ENCODE measurements at regions not wholly inside any gene's neighbourhood (a gene's known extent, or its start where the extent isn't known, plus 50 kb on each side); places are given as distances from the start of the nearest gene placed in this dataset.
"Not testable (repeated sequence)": the region's sequence is repeated elsewhere in the genome, so short reads cannot be mapped to it uniquely, and the experiment has no call there.

- H3K27ac Mint-ChIP-seq (ENCODE audit: unreplicated experiment) = no peak overlapping the region
- H3K4me3 Mint-ChIP-seq (ENCODE audit: unreplicated experiment) = no peak overlapping the region
- no peaks in the 10 kb centered on the region for H3K9me3 Mint-ChIP-seq (ENCODE audit: unreplicated experiment)
- DNase-seq (ENCODE audit: extremely low spot score, unreplicated experiment) = no peak
- H3K4me1 Mint-ChIP-seq (ENCODE audit: unreplicated experiment) = no peaks in the 10 kb centered on the region
- no peak for TF ChIP-seq CTCF (IDR thresholded peaks at IDR 0.05)
- H3K27me3 Mint-ChIP-seq (ENCODE audit: unreplicated experiment) = no peaks in the 10 kb centered on the region
- no peaks in the 10 kb centered on the region for H3K36me3 Mint-ChIP-seq (ENCODE audit: unreplicated experiment)
Observed at GRCh38 chr2:142285480-142285879, 154.7 kb upstream of the LRP1B start.

GRCh38 chr2:142284336-142284735 lies 153.5 kb upstream of the LRP1B start:
- not testable (repeated sequence) for H3K4me3 Mint-ChIP-seq (ENCODE audit: unreplicated experiment); H3K9me3 Mint-ChIP-seq (ENCODE audit: unreplicated experiment); H3K36me3 Mint-ChIP-seq (ENCODE audit: unreplicated experiment); H3K27ac Mint-ChIP-seq (ENCODE audit: unreplicated experiment); DNase-seq (ENCODE audit: extremely low spot score, unreplicated experiment); H3K4me1 Mint-ChIP-seq (ENCODE audit: unreplicated experiment); H3K27me3 Mint-ChIP-seq (ENCODE audit: unreplicated experiment)

GRCh38 chr2:142280831-142281230 lies 150.0 kb upstream of the LRP1B start:
- H3K4me1 Mint-ChIP-seq (ENCODE audit: unreplicated experiment) = no peaks in the 10 kb centered on the region
- DNase-seq (ENCODE audit: extremely low spot score, unreplicated experiment) = no peak
- no peak overlapping the region for H3K4me3 Mint-ChIP-seq (ENCODE audit: unreplicated experiment)
- peaks cover 5% of the 10 kb centered on the region for H3K36me3 Mint-ChIP-seq (ENCODE audit: unreplicated experiment)
- no peaks in the 10 kb centered on the region for H3K27me3 Mint-ChIP-seq (ENCODE audit: unreplicated experiment)
- no peak overlapping the region for H3K27ac Mint-ChIP-seq (ENCODE audit: unreplicated experiment)
- TF ChIP-seq CTCF (IDR thresholded peaks at IDR 0.05) = no peak
- peaks cover 8% of the 10 kb centered on the region for H3K9me3 Mint-ChIP-seq (ENCODE audit: unreplicated experiment)

GRCh38 chr2:142270990-142271389 lies 140.2 kb upstream of the LRP1B start:
- Mint-ChIP-seq H3K4me3 (ENCODE audit: unreplicated experiment) (no peak overlapping the region), H3K27me3 (ENCODE audit: unreplicated experiment) (no peaks in the 10 kb centered on the region), H3K36me3 (ENCODE audit: unreplicated experiment) (no peaks in the 10 kb centered on the region), H3K4me1 (ENCODE audit: unreplicated experiment) (no peaks in the 10 kb centered on the region), H3K27ac (ENCODE audit: unreplicated experiment) (no peak overlapping the region), H3K9me3 (ENCODE audit: unreplicated experiment) (no peaks in the 10 kb centered on the region)
- TF ChIP-seq CTCF (IDR thresholded peaks at IDR 0.05) = no peak
- DNase-seq (ENCODE audit: extremely low spot score, unreplicated experiment) = no peak

- no peaks in the 10 kb centered on the region for H3K4me1 Mint-ChIP-seq (ENCODE audit: unreplicated experiment)
- no peaks in the 10 kb centered on the region for H3K27me3 Mint-ChIP-seq (ENCODE audit: unreplicated experiment)
- no peak overlapping the region for H3K27ac Mint-ChIP-seq (ENCODE audit: unreplicated experiment)
- no peaks in the 10 kb centered on the region for H3K9me3 Mint-ChIP-seq (ENCODE audit: unreplicated experiment)
- DNase-seq (ENCODE audit: extremely low spot score, unreplicated experiment) = no peak
- no peak overlapping the region for H3K4me3 Mint-ChIP-seq (ENCODE audit: unreplicated experiment)
- H3K36me3 Mint-ChIP-seq (ENCODE audit: unreplicated experiment) = no peaks in the 10 kb centered on the region
- TF ChIP-seq CTCF (IDR thresholded peaks at IDR 0.05) = no peak
Observed at GRCh38 chr2:142270291-142270690, 139.5 kb upstream of the LRP1B start.

GRCh38 chr2:142259356-142259755 lies 128.5 kb upstream of the LRP1B start:
- Mint-ChIP-seq H3K36me3 (ENCODE audit: unreplicated experiment) (no peaks in the 10 kb centered on the region), H3K27me3 (ENCODE audit: unreplicated experiment) (no peaks in the 10 kb centered on the region), H3K27ac (ENCODE audit: unreplicated experiment) (no peak overlapping the region), H3K4me1 (ENCODE audit: unreplicated experiment) (no peaks in the 10 kb centered on the region), H3K9me3 (ENCODE audit: unreplicated experiment) (peaks cover 31% of the 10 kb centered on the region), H3K4me3 (ENCODE audit: unreplicated experiment) (no peak overlapping the region)
- no peak for DNase-seq (ENCODE audit: extremely low spot score, unreplicated experiment)
- no peak for TF ChIP-seq CTCF (IDR thresholded peaks at IDR 0.05)
